Neural cell (in vitro differentiated cells): ENCODE measurements at regions not wholly inside any gene's neighbourhood (a gene's known extent, or its start where the extent isn't known, plus 50 kb on each side); places are given as distances from the start of the nearest gene placed in this dataset.

Source experiments
- H2AFZ ChIP-seq: fragments of 200-600, 300-800 bp; sonication (generic), shearing (Covaris generic); 2 replicates; pipeline ENCODE4 v1.6.0; 2014; ENCODE audit warnings: low read depth, mild to moderate bottlenecking, antibody characterized with exemption, low read length, moderate library complexity
- H3F3A ChIP-seq: fragments of 200-600 bp; shearing (Covaris generic); 2 replicates; pipeline ENCODE4 v1.6.1; 2016; ENCODE audit warnings: mild to moderate bottlenecking, moderate library complexity, mixed read lengths, antibody characterized with exemption, low read length; ENCODE audit not compliant: insufficient read depth, poor library complexity, severe bottlenecking
- H3K27ac ChIP-seq: fragments of 200-600, 300-800 bp; sonication (generic), shearing (Covaris generic); 2 replicates; pipeline ENCODE4 v1.5.1; 2014; ENCODE audit warnings: mild to moderate bottlenecking, low read length, moderate library complexity
- H3K27me3 ChIP-seq: fragments of 300-800, 200-600 bp; sonication (generic), shearing (Covaris generic); 2 replicates; pipeline ENCODE4 v1.6.0; 2014; ENCODE audit warnings: mild to moderate bottlenecking, low read depth, low read length, moderate library complexity; ENCODE audit not compliant: insufficient read depth
- H3K36me3 ChIP-seq: fragments of 300-800, 200-600 bp; sonication (generic), shearing (Covaris generic); 2 replicates; pipeline ENCODE4 v1.5.1; 2014; ENCODE audit warnings: mild to moderate bottlenecking, antibody characterized with exemption, low read length, moderate library complexity; ENCODE audit not compliant: insufficient read depth
- H3K4me2 ChIP-seq: fragments of 300-800, 200-600 bp; sonication (generic), shearing (Covaris generic); 2 replicates; pipeline ENCODE4 v1.6.0; 2014; ENCODE audit warnings: mild to moderate bottlenecking, low read length
- H3K4me3 ChIP-seq: fragments of 300-800, 200-600 bp; sonication (generic), shearing (Covaris generic); 2 replicates; pipeline ENCODE4 v1.5.1; 2014; ENCODE audit warnings: mild to moderate bottlenecking, low read length, moderate library complexity
- H3K79me2 ChIP-seq: fragments of 200-600 bp; shearing (Covaris generic); replicated peaks from 2 replicates; pipeline ENCODE4 v1.6.0; 2014; ENCODE audit warnings: mild to moderate bottlenecking, low read length, moderate library complexity; ENCODE audit not compliant: insufficient read depth
- H3K9ac ChIP-seq: fragments of 300-800, 200-600 bp; sonication (generic), shearing (Covaris generic); 2 replicates; pipeline ENCODE4 v1.6.1; 2016; ENCODE audit warnings: mild to moderate bottlenecking, low read length, mixed read lengths
- H3K9me2 ChIP-seq: fragments of 200-600 bp; shearing (Covaris generic); 2 replicates; pipeline ENCODE4 v1.6.1; 2016; ENCODE audit warnings: mild to moderate bottlenecking, low read length, mixed read lengths; ENCODE audit not compliant: insufficient read depth
- H3K9me3 ChIP-seq: fragments of 200-600, 300-800 bp; sonication (generic), shearing (Covaris generic); 2 replicates; pipeline ENCODE4 v1.6.1; 2016; ENCODE audit warnings: mild to moderate bottlenecking, mixed run types, low read length, moderate library complexity, mixed read lengths
- H4K20me1 ChIP-seq: fragments of 200-600 bp; shearing (Covaris generic); 2 replicates; pipeline ENCODE4 v1.6.1; 2016; ENCODE audit warnings: mild to moderate bottlenecking, mixed run types; ENCODE audit not compliant: insufficient read depth
- EP300 ChIP-seq: fragments of 450-650 bp; conservative IDR thresholded peaks from 2 replicates; pipeline ENCODE4 v1.6.1; 2014; ENCODE audit warnings: antibody characterized with exemption, mild to moderate bottlenecking, moderate library complexity; ENCODE audit not compliant: poor library complexity, severe bottlenecking
- EZH2 ChIP-seq: fragments of 200-600, 300-800 bp; shearing (Covaris generic), sonication (generic); IDR thresholded peaks from 2 replicates; pipeline ENCODE4 v1.6.1; 2014; ENCODE audit warnings: antibody characterized with exemption, low read length, borderline replicate concordance, mild to moderate bottlenecking; ENCODE audit not compliant: insufficient read depth, poor library complexity, severe bottlenecking
- MXI1 ChIP-seq: fragments of 450-650 bp; conservative IDR thresholded peaks from 2 replicates; pipeline ENCODE4 v1.6.1; 2014; ENCODE audit warnings: antibody characterized with exemption, mild to moderate bottlenecking; ENCODE audit not compliant: poor library complexity, severe bottlenecking
- POLR2AphosphoS5 ChIP-seq: IDR thresholded peaks from 2 replicates; pipeline ENCODE4 v1.6.1; 2012
- RAD21 ChIP-seq: fragments of 450-650 bp; conservative IDR thresholded peaks from 2 replicates; pipeline ENCODE4 v1.6.1; 2014; ENCODE audit warnings: antibody characterized with exemption, mild to moderate bottlenecking, moderate library complexity
- SMC3 ChIP-seq: fragments of 450-650 bp; conservative IDR thresholded peaks from 2 replicates; pipeline ENCODE4 v1.6.1; 2014; ENCODE audit warnings: antibody characterized with exemption, mild to moderate bottlenecking, moderate library complexity; ENCODE audit not compliant: poor library complexity
- TAF1 ChIP-seq: IDR thresholded peaks from 2 replicates; pipeline ENCODE4 v1.6.1; 2012; ENCODE audit warnings: low read depth
- TF ChIP-seq, protein P1 (sequence below): fragments of 450-650 bp; IDR thresholded peaks from 2 replicates; pipeline ENCODE4 v1.5.1; 2014; ENCODE audit warnings: antibody characterized with exemption, mild to moderate bottlenecking, moderate library complexity; ENCODE audit not compliant: poor library complexity, severe bottlenecking
- TF ChIP-seq, protein P2 (sequence below): IDR thresholded peaks from 2 replicates; pipeline ENCODE4 v1.6.1; 2012; ENCODE audit warnings: borderline replicate concordance

- Histone ChIP-seq H3K9me3 (no peaks in the 10 kb centered on the region), H3K9me2 (no peaks in the 10 kb centered on the region), H3K4me2 (no peak overlapping the region), H2AFZ (no peak overlapping the region), H3K4me3 (no peak overlapping the region), H3K79me2 (no peaks in the 10 kb centered on the region), H3K27ac (no peak overlapping the region), H3K9ac (no peak overlapping the region), H4K20me1 (no peaks in the 10 kb centered on the region), H3K36me3 (no peaks in the 10 kb centered on the region), H3K27me3 (no peaks in the 10 kb centered on the region), H3F3A (no peaks in the 10 kb centered on the region)
- TF ChIP-seq EP300 (no peak), EZH2 (no peak), RAD21 (no peak), POLR2AphosphoS5 (no peak), SMC3 (no peak), TAF1 (no peak), MXI1 (no peak)
- TF ChIP-seq, protein P1, sequence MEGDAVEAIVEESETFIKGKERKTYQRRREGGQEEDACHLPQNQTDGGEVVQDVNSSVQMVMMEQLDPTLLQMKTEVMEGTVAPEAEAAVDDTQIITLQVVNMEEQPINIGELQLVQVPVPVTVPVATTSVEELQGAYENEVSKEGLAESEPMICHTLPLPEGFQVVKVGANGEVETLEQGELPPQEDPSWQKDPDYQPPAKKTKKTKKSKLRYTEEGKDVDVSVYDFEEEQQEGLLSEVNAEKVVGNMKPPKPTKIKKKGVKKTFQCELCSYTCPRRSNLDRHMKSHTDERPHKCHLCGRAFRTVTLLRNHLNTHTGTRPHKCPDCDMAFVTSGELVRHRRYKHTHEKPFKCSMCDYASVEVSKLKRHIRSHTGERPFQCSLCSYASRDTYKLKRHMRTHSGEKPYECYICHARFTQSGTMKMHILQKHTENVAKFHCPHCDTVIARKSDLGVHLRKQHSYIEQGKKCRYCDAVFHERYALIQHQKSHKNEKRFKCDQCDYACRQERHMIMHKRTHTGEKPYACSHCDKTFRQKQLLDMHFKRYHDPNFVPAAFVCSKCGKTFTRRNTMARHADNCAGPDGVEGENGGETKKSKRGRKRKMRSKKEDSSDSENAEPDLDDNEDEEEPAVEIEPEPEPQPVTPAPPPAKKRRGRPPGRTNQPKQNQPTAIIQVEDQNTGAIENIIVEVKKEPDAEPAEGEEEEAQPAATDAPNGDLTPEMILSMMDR: no peak
- TF ChIP-seq, protein P2, sequence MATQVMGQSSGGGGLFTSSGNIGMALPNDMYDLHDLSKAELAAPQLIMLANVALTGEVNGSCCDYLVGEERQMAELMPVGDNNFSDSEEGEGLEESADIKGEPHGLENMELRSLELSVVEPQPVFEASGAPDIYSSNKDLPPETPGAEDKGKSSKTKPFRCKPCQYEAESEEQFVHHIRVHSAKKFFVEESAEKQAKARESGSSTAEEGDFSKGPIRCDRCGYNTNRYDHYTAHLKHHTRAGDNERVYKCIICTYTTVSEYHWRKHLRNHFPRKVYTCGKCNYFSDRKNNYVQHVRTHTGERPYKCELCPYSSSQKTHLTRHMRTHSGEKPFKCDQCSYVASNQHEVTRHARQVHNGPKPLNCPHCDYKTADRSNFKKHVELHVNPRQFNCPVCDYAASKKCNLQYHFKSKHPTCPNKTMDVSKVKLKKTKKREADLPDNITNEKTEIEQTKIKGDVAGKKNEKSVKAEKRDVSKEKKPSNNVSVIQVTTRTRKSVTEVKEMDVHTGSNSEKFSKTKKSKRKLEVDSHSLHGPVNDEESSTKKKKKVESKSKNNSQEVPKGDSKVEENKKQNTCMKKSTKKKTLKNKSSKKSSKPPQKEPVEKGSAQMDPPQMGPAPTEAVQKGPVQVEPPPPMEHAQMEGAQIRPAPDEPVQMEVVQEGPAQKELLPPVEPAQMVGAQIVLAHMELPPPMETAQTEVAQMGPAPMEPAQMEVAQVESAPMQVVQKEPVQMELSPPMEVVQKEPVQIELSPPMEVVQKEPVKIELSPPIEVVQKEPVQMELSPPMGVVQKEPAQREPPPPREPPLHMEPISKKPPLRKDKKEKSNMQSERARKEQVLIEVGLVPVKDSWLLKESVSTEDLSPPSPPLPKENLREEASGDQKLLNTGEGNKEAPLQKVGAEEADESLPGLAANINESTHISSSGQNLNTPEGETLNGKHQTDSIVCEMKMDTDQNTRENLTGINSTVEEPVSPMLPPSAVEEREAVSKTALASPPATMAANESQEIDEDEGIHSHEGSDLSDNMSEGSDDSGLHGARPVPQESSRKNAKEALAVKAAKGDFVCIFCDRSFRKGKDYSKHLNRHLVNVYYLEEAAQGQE: no peak
Measured at GRCh38 chr5:67402526-67402925, 205.9 kb upstream of the CD180 start.

- no peaks in the 10 kb centered on the region for H3K9me2 ChIP-seq
- no peaks in the 10 kb centered on the region for H3F3A ChIP-seq
- H3K4me3 ChIP-seq: no peak overlapping the region
- no peak overlapping the region for H3K4me2 ChIP-seq
- H3K79me2 ChIP-seq: no peaks in the 10 kb centered on the region
- H3K36me3 ChIP-seq: no peaks in the 10 kb centered on the region
- no peak for TF ChIP-seq EP300
- no peak for TF ChIP-seq RAD21
- TF ChIP-seq TAF1: no peak
- TF ChIP-seq, protein P2: no peak
- TF ChIP-seq EZH2: no peak
- no peak for TF ChIP-seq POLR2AphosphoS5
- no peak for TF ChIP-seq SMC3
- no peak for TF ChIP-seq MXI1
- TF ChIP-seq, protein P1: no peak
- no peaks in the 10 kb centered on the region for H4K20me1 ChIP-seq
- H3K9ac ChIP-seq: no peak overlapping the region
- no peaks in the 10 kb centered on the region for H3K27me3 ChIP-seq
- H2AFZ ChIP-seq: no peak overlapping the region
- no peak overlapping the region for H3K27ac ChIP-seq
- no peaks in the 10 kb centered on the region for H3K9me3 ChIP-seq
Measured at GRCh38 chr5:67401172-67401571, 204.6 kb upstream of the CD180 start.
